H1 (cell line): ENCODE measurements at regions not wholly inside any gene's neighbourhood (a gene's known extent, or its start where the extent isn't known, plus 50 kb on each side); places are given as distances from the start of the nearest gene placed in this dataset.

Experiments used
- CTCF ChIA-PET: fragments of 300-600 bp; sonication (Branson Sonifier 250); formaldehyde crosslinking; loops from one replicate; lab custom pipeline; 2021; ENCODE audit not compliant: partially characterized antibody; lab: Charles Lee
- POLR2A ChIA-PET: fragments of 300-600 bp; sonication (Branson Sonifier 250); formaldehyde crosslinking; loops from one replicate; lab custom pipeline; 2021; ENCODE audit warnings: inconsistent platforms; ENCODE audit not compliant: partially characterized antibody; lab: Charles Lee
- DNase-seq, 2 experiments: peaks; one replicate each; pipeline versions ENCODE4 v3.0.0 to v3.0.0-alpha.2; 2010 to 2022; ENCODE audit warnings: low spot score in 2 of 2, low read depth in 1 of 2, mixed read lengths in 1 of 2
- FAIRE-seq: peaks from 2 replicates; lab custom pipeline; 2011; peaks lifted over from hg19 to GRCh38; lab: Jason Lieb, UNC
- H2AFZ ChIP-seq: 2 replicates; pipeline ENCODE4 v1.8.1; 2012; ENCODE audit warnings: low read length, inconsistent platforms
- H2AK5ac ChIP-seq: 2 replicates; pipeline ENCODE4 v1.6.1; 2013; ENCODE audit warnings: low read depth, low read length
- H2BK120ac ChIP-seq: replicated peaks from 2 replicates; pipeline ENCODE3; 2013; ENCODE audit warnings: low read depth, low read length, inconsistent platforms
- H2BK12ac ChIP-seq: 2 replicates; pipeline ENCODE4 v1.6.1; 2013; ENCODE audit warnings: low read depth, low read length
- H2BK15ac ChIP-seq: 2 replicates; pipeline ENCODE4 v1.6.1; 2013; ENCODE audit warnings: low read length
- H2BK20ac ChIP-seq: 2 replicates; pipeline ENCODE4 v1.6.1; 2013; ENCODE audit warnings: low read length
- H2BK5ac ChIP-seq: 2 replicates; pipeline ENCODE4 v1.6.1; 2013; ENCODE audit warnings: low read depth, low read length
- H3K14ac ChIP-seq: 2 replicates; pipeline ENCODE4 v1.6.1; 2013; ENCODE audit warnings: inconsistent platforms; ENCODE audit not compliant: insufficient read length
- H3K18ac ChIP-seq: 2 replicates; pipeline ENCODE4 v1.6.1; 2013; ENCODE audit warnings: low read length; ENCODE audit errors: extremely low read depth
- H3K23ac ChIP-seq: 2 replicates; pipeline ENCODE4 v1.6.1; 2013; ENCODE audit warnings: inconsistent platforms; ENCODE audit not compliant: insufficient read length
- H3K23me2 ChIP-seq: 2 replicates; pipeline ENCODE4 v1.6.1; 2013; ENCODE audit warnings: low read depth, low read length
- H3K27ac ChIP-seq: 2 replicates; pipeline ENCODE4 v1.6.1; 2011; ENCODE audit warnings: low read depth, low read length, inconsistent platforms
- H3K27me3 ChIP-seq, 4 experiments: replicated peaks in 1 of 4; 1 replicate in 1 of 4; 2 replicates in 3 of 4; pipeline versions ENCODE4 v1.6.1 to v1.8.1; 2011 to 2013; ENCODE audit warnings: low read length in 3 of 4, mild to moderate bottlenecking in 3 of 4, inconsistent platforms in 2 of 4, mixed read lengths in 2 of 4, moderate library complexity in 1 of 4; ENCODE audit not compliant: control insufficient read depth in 3 of 4, insufficient read depth in 3 of 4; ENCODE audit errors: extremely low read depth in 1 of 4
- H3K36me3 ChIP-seq, 4 experiments: 2 replicates each; pipeline versions ENCODE4 v1.6.1 to v1.8.1; 2011 to 2013; ENCODE audit warnings: mild to moderate bottlenecking in 4 of 4, low read length in 3 of 4, moderate library complexity in 2 of 4, control low read depth in 1 of 4, inconsistent platforms in 1 of 4; ENCODE audit not compliant: insufficient read depth in 4 of 4, control insufficient read depth in 2 of 4
- H3K4ac ChIP-seq: replicated peaks from 2 replicates; pipeline ENCODE3; 2013; ENCODE audit warnings: low read length, low read depth, mixed read lengths, inconsistent platforms; ENCODE audit not compliant: insufficient read length
- H3K4me1 ChIP-seq, 4 experiments: replicated peaks in 1 of 4; 1 replicate in 1 of 4; 2 replicates in 3 of 4; pipeline versions ENCODE4 v1.6.1 to v1.8.1; 2011 to 2013; ENCODE audit warnings: low read length in 3 of 4, inconsistent platforms in 2 of 4, mixed read lengths in 1 of 4; ENCODE audit not compliant: insufficient read depth in 4 of 4, control insufficient read depth in 3 of 4
- H3K4me2 ChIP-seq, 2 experiments: 2 replicates each; pipeline versions ENCODE4 v1.6.1 to v1.8.1; 2011 to 2013; ENCODE audit warnings: low read depth in 2 of 2, low read length in 2 of 2, control low read depth in 1 of 2, inconsistent platforms in 1 of 2, mild to moderate bottlenecking in 1 of 2; ENCODE audit not compliant: insufficient read depth in 1 of 2
- H3K4me3 ChIP-seq, 4 experiments: fragments of 200-600, 300-600 bp in 1 of 4; sonication (generic), shearing (Covaris generic), sonication (Bioruptor Twin) in 1 of 4; 2 replicates each; pipeline versions ENCODE4 v1.5.1 to v1.8.1; 2011 to 2016; ENCODE audit warnings: low read length in 4 of 4, low read depth in 3 of 4, control low read depth in 2 of 4, inconsistent platforms in 2 of 4, mild to moderate bottlenecking in 2 of 4, mixed read lengths in 1 of 4, moderate library complexity in 1 of 4; ENCODE audit not compliant: insufficient read depth in 2 of 4; ENCODE audit errors: extremely low read depth in 1 of 4
- H3K56ac ChIP-seq: replicated peaks from 2 replicates; pipeline ENCODE3; 2013; ENCODE audit warnings: low read depth, mild to moderate bottlenecking, mixed read lengths, low read length, inconsistent platforms; ENCODE audit not compliant: insufficient read length
- H3K79me1 ChIP-seq: 2 replicates; pipeline ENCODE4 v1.6.1; 2013; ENCODE audit warnings: low read depth, low read length, control low read depth
- H3K79me2 ChIP-seq, 2 experiments: 2 replicates each; pipeline versions ENCODE4 v1.6.1 to v1.8.1; 2012 to 2013; ENCODE audit warnings: low read length in 2 of 2, mild to moderate bottlenecking in 2 of 2, inconsistent platforms in 1 of 2; ENCODE audit not compliant: insufficient read depth in 2 of 2, control insufficient read depth in 1 of 2
- H3K9ac ChIP-seq, 4 experiments: replicated peaks in 1 of 4; 1 replicate in 1 of 4; 2 replicates in 3 of 4; pipeline versions ENCODE4 v1.6.1 to v1.8.1; 2011 to 2013; ENCODE audit warnings: low read depth in 3 of 4, low read length in 3 of 4, control low read depth in 2 of 4, mild to moderate bottlenecking in 2 of 4, moderate library complexity in 2 of 4, inconsistent platforms in 1 of 4; ENCODE audit errors: extremely low read depth in 1 of 4
- H3K9me3 ChIP-seq, 2 experiments: 2 replicates each; pipeline versions ENCODE4 v1.6.1 to v1.8.1; 2012 to 2013; ENCODE audit warnings: mild to moderate bottlenecking in 2 of 2, moderate library complexity in 2 of 2, control low read depth in 1 of 2, inconsistent platforms in 1 of 2, low read depth in 1 of 2, low read length in 1 of 2, mixed read lengths in 1 of 2; ENCODE audit not compliant: insufficient read depth in 2 of 2
- H4K20me1 ChIP-seq, 2 experiments: replicated peaks in 1 of 2; 2 replicates each; pipeline versions ENCODE3 to v1.8.1; 2011 to 2013; ENCODE audit warnings: inconsistent platforms in 2 of 2, low read length in 2 of 2, mild to moderate bottlenecking in 1 of 2; ENCODE audit not compliant: insufficient read depth in 2 of 2, control insufficient read depth in 1 of 2
- H4K5ac ChIP-seq: 2 replicates; pipeline ENCODE4 v1.6.1; 2013; ENCODE audit warnings: low read length, low read depth, mixed read lengths, inconsistent platforms; ENCODE audit not compliant: insufficient read length
- H4K8ac ChIP-seq: 2 replicates; pipeline ENCODE4 v1.8.0; 2013; ENCODE audit warnings: mild to moderate bottlenecking, moderate library complexity, low read length, inconsistent platforms; ENCODE audit not compliant: insufficient read depth; ENCODE audit errors: extremely low read depth
- H4K91ac ChIP-seq: replicated peaks from 2 replicates; pipeline ENCODE3; 2013; ENCODE audit warnings: low read length, mixed read lengths, inconsistent platforms; ENCODE audit not compliant: insufficient read length
- CBX5 ChIP-seq: fragments of 300-800, 300-1000 bp; sonication (generic); IDR thresholded peaks from 2 replicates; pipeline ENCODE4 v1.7.1; 2016; ENCODE audit warnings: antibody characterized with exemption, low read length, low read depth
- NANOG ChIP-seq: IDR thresholded peaks from 2 replicates; pipeline ENCODE4 v1.6.1; 2011; ENCODE audit warnings: low read length, low read depth, mild to moderate bottlenecking, inconsistent platforms; ENCODE audit not compliant: insufficient read depth, poor library complexity, severe bottlenecking
- RAD21 ChIP-seq, 2 experiments: IDR thresholded peaks in 1 of 2; conservative IDR thresholded peaks in 1 of 2; 2 replicates each; pipeline ENCODE4 v1.6.1; 2011; ENCODE audit warnings: low read depth in 2 of 2, low read length in 2 of 2, improper control_type of control experiment in 1 of 2, inconsistent platforms in 1 of 2, mild to moderate bottlenecking in 1 of 2, moderate library complexity in 1 of 2
- SIX5 ChIP-seq: IDR thresholded peaks from 2 replicates; pipeline ENCODE4 v1.6.1; 2011; ENCODE audit warnings: mild to moderate bottlenecking, low read depth, low read length
- YY1 ChIP-seq: IDR thresholded peaks from 2 replicates; pipeline ENCODE4 v1.6.1; 2011; ENCODE audit warnings: low read depth, mild to moderate bottlenecking, low read length
- WGBS, 2 experiments: shearing (Covaris generic) in 1 of 2; methylation state at CpG; one replicate each; pipeline versions ENCODE4 v1.1.6 to v1.1.7; 2013 to 2015; ENCODE audit warnings: low lambda C conversion rate in 2 of 2, mixed read lengths in 2 of 2, inconsistent platforms in 1 of 2, low coverage in 1 of 2, missing lambda C conversion rate in 1 of 2; ENCODE audit not compliant: insufficient replicate concordance in 2 of 2, insufficient coverage in 1 of 2, insufficient read length in 1 of 2; ENCODE audit errors: extremely low coverage in 1 of 2, missing lambda C conversion rate in 1 of 2; 5-methylcytosine and 5-hydroxymethylcytosine counted together
- TF ChIP-seq, protein P1 (sequence below), 3 experiments: IDR thresholded peaks; 1 replicate in 2 of 3; 2 replicates in 1 of 3; pipeline versions ENCODE4 v1.5.1 to v1.6.1; 2011; ENCODE audit warnings: low read length in 3 of 3, mild to moderate bottlenecking in 3 of 3, inconsistent platforms in 2 of 3, low read depth in 1 of 3, moderate library complexity in 1 of 3; ENCODE audit not compliant: insufficient read depth in 1 of 3; ENCODE audit errors: control extremely low read depth in 1 of 3

- H3K4ac ChIP-seq: no peak overlapping the region
- DNase-seq (no peak), FAIRE-seq (no peak)
- H2AK5ac ChIP-seq: no peak overlapping the region
- H3K23ac ChIP-seq: no peak overlapping the region
- H3K18ac ChIP-seq: no peak overlapping the region
- 81% methylated on average over 3 of the region's 3 CpGs; no CpG with 5 or more reads in 1 of the 2 experiments for WGBS, 2 experiments
- no peak overlapping the region for H3K4me2 ChIP-seq
- no peaks in the 10 kb centered on the region for H3K27me3 ChIP-seq
- H2BK15ac ChIP-seq: no peak overlapping the region
- no peak overlapping the region for H4K8ac ChIP-seq
- no peaks in the 10 kb centered on the region; a peak in 2 of 7 replicates for H3K4me1 ChIP-seq
- no peak overlapping the region for H3K4me3 ChIP-seq
- no peaks in the 10 kb centered on the region for H3K36me3 ChIP-seq
- no peak overlapping the region for H3K56ac ChIP-seq
- H3K27ac ChIP-seq: no peak overlapping the region
- H2BK5ac ChIP-seq: no peak overlapping the region
- CTCF ChIA-PET: interaction anchor here (1.1 to 1.5 kb wide), 2 partner anchors 13 to 16 kb away, joined by 3 to 5 read pairs; no protein-coding TSS in a partner anchor
- H3K23me2 ChIP-seq: no peaks in the 10 kb centered on the region
- TF ChIP-seq NANOG (no peak), CBX5 (no peak), YY1 (no peak), SIX5 (no peak), RAD21 (IDR thresholded peaks at IDR 0.05 in 1 of 2, conservative IDR thresholded peaks at IDR 0.05 in 1 of 2; ENCODE audit: low read depth in 2 of 2, low read length in 2 of 2) (peak; percentile 41 to 50)
- TF ChIP-seq, protein P1, sequence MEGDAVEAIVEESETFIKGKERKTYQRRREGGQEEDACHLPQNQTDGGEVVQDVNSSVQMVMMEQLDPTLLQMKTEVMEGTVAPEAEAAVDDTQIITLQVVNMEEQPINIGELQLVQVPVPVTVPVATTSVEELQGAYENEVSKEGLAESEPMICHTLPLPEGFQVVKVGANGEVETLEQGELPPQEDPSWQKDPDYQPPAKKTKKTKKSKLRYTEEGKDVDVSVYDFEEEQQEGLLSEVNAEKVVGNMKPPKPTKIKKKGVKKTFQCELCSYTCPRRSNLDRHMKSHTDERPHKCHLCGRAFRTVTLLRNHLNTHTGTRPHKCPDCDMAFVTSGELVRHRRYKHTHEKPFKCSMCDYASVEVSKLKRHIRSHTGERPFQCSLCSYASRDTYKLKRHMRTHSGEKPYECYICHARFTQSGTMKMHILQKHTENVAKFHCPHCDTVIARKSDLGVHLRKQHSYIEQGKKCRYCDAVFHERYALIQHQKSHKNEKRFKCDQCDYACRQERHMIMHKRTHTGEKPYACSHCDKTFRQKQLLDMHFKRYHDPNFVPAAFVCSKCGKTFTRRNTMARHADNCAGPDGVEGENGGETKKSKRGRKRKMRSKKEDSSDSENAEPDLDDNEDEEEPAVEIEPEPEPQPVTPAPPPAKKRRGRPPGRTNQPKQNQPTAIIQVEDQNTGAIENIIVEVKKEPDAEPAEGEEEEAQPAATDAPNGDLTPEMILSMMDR (IDR thresholded peaks at IDR 0.05; ENCODE audit: control extremely low read depth in 1 of 3, insufficient read depth in 1 of 3, low read depth in 1 of 3, low read length in 3 of 3): peak in 2 of 3 experiments; percentile 21 to 34; a peak in 2 of 4 replicates
- no peak overlapping the region for H3K9ac ChIP-seq
- H2BK120ac ChIP-seq: no peak overlapping the region
- POLR2A ChIA-PET: no interaction called here
- H3K79me1 ChIP-seq: no peaks in the 10 kb centered on the region
- H2BK20ac ChIP-seq: no peak overlapping the region
- no peak overlapping the region for H3K14ac ChIP-seq
- H4K20me1 ChIP-seq: no peaks in the 10 kb centered on the region
- no peak overlapping the region for H4K5ac ChIP-seq
- H3K9me3 ChIP-seq: no peaks in the 10 kb centered on the region
- no peak overlapping the region for H4K91ac ChIP-seq
- no peaks in the 10 kb centered on the region for H3K79me2 ChIP-seq
- H2AFZ ChIP-seq: no peak overlapping the region
- no peak overlapping the region for H2BK12ac ChIP-seq
These were observed 97.3 kb downstream of the NKX6-1 start for GRCh38 chr4:84401701-84402306.
